RWPE1 (cell line): ENCODE measurements at regions not wholly inside any gene's neighbourhood (a gene's known extent, or its start where the extent isn't known, plus 50 kb on each side); places are given as distances from the start of the nearest gene placed in this dataset.

Experiments used
- CTCF ChIA-PET: fragments of 350-600 bp; sonication (Branson Sonifier 250); formaldehyde crosslinking; extraction: SDS; loops from one replicate; lab custom pipeline; 2021; lab: Yijun Ruan, JAX
- POLR2A ChIA-PET: fragments of 400-600 bp; formaldehyde crosslinking; extraction: SDS; loops from one replicate; lab custom pipeline; 2020; ENCODE audit warnings: antibody characterized with exemption; ENCODE audit not compliant: low non-redundant PET; lab: Yijun Ruan, JAX
- DNase-seq: peaks from one replicate; pipeline ENCODE4 v3.0.0; 2012; ENCODE audit warnings: low spot score
- H3K27ac ChIP-seq: fragments of 450-650 bp; 2 replicates; pipeline ENCODE4 v1.5.1; 2017
- TF ChIP-seq, protein P1 (sequence below): fragments of 450-650 bp; conservative IDR thresholded peaks from 2 replicates; pipeline ENCODE4 v1.5.1; 2017; ENCODE audit warnings: low read depth, mild to moderate bottlenecking

DNA sequence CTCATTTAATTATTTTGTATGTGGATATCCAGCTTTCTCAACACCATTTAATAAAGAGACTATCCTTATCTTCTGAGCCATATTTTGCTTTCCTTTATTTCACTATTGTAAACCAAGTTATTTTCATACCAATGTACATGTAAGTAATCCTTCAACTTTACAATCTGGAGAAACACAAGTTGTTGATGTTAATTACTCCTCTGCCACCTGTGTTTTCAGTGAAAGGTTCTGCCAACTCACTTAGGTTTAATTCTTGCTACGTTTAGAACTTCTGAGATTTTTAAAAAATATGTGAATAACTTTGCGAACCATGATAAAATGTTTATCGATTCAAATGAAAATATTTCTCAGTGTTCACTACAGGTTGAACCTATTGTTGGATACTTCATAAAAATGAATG is 244.4 kb downstream of the CDH7 start:
- no peak overlapping the region for H3K27ac ChIP-seq
- ChIA-PET POLR2A (no interaction called here), CTCF (no interaction called here)
- TF ChIP-seq, protein P1, sequence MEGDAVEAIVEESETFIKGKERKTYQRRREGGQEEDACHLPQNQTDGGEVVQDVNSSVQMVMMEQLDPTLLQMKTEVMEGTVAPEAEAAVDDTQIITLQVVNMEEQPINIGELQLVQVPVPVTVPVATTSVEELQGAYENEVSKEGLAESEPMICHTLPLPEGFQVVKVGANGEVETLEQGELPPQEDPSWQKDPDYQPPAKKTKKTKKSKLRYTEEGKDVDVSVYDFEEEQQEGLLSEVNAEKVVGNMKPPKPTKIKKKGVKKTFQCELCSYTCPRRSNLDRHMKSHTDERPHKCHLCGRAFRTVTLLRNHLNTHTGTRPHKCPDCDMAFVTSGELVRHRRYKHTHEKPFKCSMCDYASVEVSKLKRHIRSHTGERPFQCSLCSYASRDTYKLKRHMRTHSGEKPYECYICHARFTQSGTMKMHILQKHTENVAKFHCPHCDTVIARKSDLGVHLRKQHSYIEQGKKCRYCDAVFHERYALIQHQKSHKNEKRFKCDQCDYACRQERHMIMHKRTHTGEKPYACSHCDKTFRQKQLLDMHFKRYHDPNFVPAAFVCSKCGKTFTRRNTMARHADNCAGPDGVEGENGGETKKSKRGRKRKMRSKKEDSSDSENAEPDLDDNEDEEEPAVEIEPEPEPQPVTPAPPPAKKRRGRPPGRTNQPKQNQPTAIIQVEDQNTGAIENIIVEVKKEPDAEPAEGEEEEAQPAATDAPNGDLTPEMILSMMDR: no peak
- DNase-seq: no peak

DNA sequence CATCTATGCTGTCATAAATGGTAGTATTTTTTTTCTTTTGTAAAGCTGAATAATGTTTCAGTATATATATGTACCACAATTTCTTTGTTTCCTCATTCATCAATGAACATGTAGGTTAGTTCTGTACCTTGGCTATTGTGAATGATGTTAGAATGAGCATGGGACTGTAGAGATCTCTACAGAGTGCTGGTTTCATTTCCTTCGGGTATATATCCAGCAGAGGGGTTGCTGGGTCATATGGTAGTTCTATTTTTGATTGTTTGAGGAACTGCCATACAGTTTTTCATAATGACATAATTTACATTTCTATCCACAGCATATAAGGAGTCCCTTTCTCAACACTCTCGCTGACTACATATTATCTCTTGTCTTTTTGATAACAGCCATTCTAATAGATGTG is 243.5 kb downstream of the CDH7 start:
- TF ChIP-seq, protein P1: no peak
- no peak for DNase-seq
- POLR2A ChIA-PET: no interaction called here
- no peak overlapping the region for H3K27ac ChIP-seq
- CTCF ChIA-PET: interaction anchor here (0.5 kb wide), 1 partner anchor 30 kb away, joined by 3 read pairs; no protein-coding TSS in a partner anchor

DNA sequence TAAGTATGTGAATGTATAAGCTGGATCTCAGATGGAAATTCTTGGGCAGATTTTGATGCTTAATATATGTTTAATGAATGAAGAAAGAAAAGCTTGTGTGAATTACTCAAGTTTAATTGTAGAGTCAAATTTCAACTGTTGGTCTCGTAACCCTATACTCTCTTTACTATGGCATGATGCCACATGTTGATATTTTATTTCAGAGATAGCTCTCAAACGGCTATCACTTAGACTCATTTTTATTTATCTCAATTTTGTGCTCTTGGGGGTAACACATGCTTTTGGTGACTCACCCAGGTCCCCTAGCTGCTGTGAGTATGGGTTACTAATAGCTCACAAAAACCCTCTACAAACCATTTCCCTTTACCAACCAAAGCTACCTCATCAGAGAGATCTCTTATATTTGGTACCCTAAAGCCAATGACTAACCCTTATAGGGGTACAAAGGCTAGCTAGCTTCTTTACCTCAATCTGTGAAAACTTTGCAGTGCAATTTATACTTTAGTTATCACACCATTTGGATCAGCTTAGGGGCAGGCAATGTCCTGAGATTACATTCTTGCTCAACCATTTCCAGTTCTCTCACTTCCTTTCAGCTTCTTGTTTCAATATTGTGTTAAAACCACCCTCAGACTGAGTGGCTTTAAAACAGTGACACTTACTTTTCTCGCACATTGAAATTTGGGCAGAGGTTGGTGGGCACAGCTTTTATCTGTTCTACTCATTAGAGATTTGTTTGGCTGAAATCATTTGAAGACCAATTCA is 240.3 kb downstream of the CDH7 start:
- ChIA-PET CTCF (no interaction called here), POLR2A (no interaction called here)
- no peak for DNase-seq
- H3K27ac ChIP-seq: no peak overlapping the region
- TF ChIP-seq, protein P1: no peak

DNA sequence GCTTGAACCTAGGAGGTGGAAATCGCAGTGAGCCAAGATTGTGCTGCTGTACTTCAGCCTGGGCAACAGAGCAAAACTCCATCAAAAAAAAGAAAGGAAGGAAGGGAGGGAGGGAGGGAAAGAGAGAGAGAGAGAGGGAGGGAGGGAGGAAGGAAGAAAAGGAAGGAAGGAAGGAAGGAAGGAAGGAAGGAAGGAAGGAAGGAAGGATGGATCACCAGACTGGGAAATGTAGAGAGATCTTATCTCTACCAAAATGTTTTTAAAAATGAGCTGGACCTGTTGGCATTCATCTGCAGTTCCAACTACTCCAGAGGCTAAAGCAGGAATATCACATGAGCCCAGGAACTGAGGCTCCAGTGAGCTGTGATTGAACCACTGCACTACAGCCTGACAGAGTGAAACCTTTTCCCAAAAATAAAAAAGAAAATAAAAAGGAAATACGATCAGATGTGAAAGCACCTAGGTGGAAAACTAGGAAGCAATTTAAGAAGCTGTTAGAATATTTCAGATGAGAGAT is 239.4 kb downstream of the CDH7 start:
- TF ChIP-seq, protein P1: no peak
- CTCF ChIA-PET: no interaction called here
- DNase-seq: no peak
- no peak overlapping the region for H3K27ac ChIP-seq
- POLR2A ChIA-PET: no interaction called here

DNA sequence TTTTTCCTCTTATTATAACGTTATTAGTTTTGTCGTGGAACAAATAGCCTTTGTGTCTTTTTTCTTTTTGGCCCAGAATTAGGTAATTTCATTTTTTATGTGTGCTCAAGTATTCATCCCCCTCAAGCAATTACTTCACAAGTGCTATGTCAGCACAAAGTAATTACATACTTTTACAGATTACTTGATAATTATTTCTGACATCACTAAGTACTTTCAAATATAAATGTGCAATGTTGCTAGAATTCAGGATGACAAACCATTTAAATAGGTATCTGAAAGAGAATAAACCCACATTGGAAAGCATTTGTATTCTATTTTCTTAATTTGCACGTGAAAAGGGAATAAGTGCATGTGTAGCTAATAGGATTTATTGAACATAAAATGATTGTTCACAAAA is 238.2 kb downstream of the CDH7 start:
- DNase-seq: no peak
- TF ChIP-seq, protein P1: no peak
- ChIA-PET POLR2A (no interaction called here), CTCF (no interaction called here)
- no peak overlapping the region for H3K27ac ChIP-seq

DNA sequence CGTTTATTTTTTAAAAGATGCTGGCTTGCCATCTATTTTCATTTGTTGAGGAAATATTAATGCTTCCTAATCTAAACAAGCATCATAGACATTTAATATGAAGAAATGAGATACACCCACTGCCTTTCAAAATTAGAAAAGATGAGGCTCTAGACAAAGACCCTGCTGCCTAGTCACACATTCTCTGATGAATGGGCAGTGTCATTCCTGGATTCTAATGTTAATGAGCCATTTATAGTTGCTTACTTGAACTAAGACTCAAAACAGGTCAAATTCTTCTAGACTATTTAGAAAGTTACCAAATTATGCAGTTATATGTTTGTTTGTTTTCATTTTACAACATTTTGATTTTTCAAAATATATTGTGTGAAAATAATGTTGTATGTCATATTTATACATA is 237.6 kb downstream of the CDH7 start:
- DNase-seq: no peak
- ChIA-PET CTCF (no interaction called here), POLR2A (no interaction called here)
- TF ChIP-seq, protein P1: no peak
- H3K27ac ChIP-seq: no peak overlapping the region
